ENCODE measurements at regions not wholly inside any gene's neighbourhood (a gene's known extent, or its start where the extent isn't known, plus 50 kb on each side); places are given as distances from the start of the nearest gene placed in this dataset.
A peak's percentile ranks its signal among the peaks of the same experiment; 100 is the strongest.
"Not testable (repeated sequence)": the region's sequence is repeated elsewhere in the genome, so short reads cannot be mapped to it uniquely, and the experiment has no call there.

- no peak for DNase-seq
Measured at GRCh38 chr13:38141792-38142191, 207.9 kb upstream of the UFM1 start.

- no peak for DNase-seq
Measured at GRCh38 chr13:38135592-38135991, 214.1 kb upstream of the UFM1 start.

DNA sequence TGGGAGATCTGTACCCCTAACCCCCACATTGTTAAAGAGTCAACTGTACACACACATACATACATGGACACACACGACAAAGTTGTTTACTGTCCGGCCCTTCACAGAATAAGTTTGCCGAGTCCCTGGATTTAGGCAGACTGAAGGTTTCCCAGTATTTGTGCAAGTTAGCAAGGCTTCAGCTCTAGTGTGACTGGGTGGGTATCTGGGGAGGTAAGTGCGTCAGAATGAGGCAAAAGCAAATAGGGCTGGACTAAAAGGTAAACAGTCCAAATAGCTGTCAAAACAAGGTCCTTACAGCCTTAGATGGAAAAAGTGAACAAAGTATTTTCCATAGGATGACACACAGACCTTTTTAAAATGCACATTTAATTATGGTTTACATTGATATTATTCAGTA lies 228.4 kb upstream of the UFM1 start:
- DNase-seq, result no peak

GRCh38 chr13:38103851-38104250 lies 234.3 kb upstream of the TRPC4 start:
- DNase-seq, result no peak

DNA sequence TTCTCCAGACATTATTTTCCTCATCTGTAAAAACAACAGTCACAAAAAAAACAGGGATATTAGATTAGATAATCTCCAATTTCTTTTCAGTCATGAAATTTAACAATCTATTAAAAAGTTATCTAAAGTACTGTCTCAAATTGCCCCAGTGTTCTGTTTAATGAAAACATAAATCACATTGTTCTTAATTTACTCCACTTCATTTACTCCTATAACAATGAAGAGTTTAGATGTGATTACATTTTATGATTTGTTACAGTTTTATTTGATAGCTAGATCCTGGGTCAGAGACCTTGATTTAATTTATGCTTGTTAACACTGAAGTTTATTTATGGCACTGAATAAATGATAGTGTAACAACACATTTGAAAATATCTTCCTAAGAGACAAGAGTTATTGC lies 230.2 kb upstream of the TRPC4 start:
- DNase-seq, result no peak

DNA sequence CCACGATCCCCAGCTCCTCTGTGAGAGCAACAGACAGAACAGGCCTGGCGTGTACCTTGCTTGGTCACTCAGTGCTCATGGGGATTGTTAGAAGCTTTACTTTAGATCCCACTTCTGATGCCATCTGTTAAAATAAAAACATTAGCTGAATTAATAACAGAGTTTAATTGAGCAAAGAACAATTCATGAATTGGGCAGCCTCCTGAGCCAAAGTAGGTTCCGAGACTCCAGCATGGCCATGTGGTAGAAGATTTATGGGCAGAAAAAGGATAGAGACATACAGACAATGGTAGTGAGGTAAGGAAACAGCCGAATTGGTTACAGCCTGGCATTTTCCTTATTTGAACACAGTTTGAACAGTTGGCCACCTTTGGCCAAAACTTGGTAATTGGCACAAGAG lies 223.9 kb upstream of the TRPC4 start:
- DNase-seq, result no peak

DNA sequence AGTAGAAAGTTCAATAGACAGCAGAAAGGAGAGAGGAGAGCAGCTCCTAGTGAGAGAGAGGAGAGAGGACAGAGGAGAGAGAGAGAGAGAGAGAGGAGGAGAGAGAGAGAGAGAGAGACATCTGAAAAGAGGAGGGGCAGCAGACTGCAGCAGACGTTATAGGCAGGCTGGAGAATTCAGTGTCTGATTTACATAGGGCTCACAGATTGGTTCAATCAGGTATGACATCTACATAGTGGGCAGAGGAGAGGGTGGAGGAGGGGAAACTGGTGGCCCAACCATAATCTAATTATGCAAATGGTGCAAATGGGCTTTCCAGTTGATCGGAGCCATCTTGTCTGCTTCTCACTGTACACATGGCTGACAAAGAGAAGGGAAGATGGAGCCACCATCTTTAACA lies 221.3 kb upstream of the TRPC4 start:
- peak; percentile 67 for DNase-seq

DNA sequence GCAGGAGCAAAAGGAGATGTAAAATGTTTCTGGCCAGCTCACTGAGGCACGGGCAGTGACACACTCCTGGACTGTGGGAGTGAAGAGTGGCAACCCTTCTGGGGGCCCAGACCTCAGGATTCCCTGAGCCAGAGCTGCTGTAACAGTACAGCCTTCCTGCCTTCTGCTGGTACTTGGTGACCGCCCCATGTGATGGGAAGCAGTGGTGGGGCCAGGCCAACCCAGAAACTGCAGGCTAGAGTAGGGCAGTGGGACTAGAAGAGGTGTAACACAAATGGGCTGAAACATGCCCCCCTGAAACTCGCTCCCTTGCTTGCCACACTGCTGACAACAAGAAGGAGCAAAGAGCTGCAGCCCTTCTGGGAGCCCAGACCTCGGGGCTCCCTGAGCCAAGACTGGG lies 217.1 kb upstream of the TRPC4 start:
- DNase-seq, result no peak

DNA sequence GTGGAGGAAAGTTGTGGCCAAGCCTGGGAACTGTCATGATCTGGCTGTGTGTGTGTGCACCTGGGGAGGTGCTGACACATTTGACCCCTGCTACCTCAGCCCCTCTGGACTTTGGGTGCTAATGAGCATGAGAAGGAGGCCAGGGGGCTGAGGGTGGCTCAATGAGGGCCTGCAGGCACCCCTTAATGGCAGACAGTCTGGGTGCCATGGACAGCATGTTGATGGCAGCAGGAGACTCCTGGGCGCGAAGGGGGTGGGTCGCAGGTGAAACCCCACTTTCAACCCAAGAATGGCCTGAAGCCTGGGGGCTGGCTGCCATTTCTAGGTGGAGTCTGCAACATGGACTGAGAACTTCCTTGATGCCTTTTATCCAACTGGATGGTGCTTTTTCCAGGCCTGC lies 216.4 kb upstream of the TRPC4 start:
- DNase-seq, result no peak

DNA sequence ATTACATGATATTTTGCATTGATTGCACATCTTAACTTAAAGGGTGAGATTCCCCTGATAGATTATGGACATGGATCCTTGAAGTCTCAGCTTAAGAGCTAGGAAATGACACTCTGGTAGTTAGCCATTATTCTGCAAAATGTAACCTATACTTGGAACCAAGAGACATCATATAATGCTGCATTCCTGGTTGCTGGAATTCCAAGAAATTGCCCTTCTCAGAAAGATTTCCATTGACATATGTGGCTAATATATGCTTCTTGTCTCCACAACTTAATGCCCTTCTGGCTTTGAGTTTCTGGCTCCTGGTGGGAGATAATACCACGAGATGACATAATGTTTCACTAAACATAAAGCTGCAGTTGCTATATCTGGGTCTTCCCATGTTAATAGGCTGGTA lies 204.4 kb upstream of the TRPC4 start:
- DNase-seq, result no peak

DNA sequence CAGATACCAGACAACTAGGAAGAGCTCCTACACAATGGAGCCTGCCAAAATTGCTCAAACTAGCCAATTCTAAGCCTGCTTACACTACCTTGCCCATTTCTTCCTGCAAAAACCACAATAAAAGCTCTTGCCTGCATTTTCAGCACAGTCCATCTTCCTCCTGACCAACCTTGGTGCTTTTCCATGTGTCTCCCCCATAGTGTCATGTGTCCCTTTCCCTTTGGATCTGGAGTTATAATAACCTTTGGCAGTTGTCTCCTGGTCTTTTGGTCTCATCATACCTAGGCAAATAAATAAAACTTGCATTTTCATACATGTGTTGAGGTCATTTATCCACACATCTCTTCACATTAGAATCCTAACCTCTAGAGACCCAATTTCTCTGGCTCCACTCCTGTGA lies 203.1 kb upstream of the TRPC4 start:
- no peak for DNase-seq

- DNase-seq, result not testable (repeated sequence)
Measured at GRCh38 chr13:38071340-38071739, 201.8 kb upstream of the TRPC4 start.

- no peak for DNase-seq
Measured at GRCh38 chr13:38053896-38054295, 184.3 kb upstream of the TRPC4 start.

- no peak for DNase-seq
Measured at GRCh38 chr13:38046049-38046376, 176.4 kb upstream of the TRPC4 start.

- DNase-seq, result peak; percentile 87
Measured at GRCh38 chr13:38045278-38046048, 175.9 kb upstream of the TRPC4 start.

DNA sequence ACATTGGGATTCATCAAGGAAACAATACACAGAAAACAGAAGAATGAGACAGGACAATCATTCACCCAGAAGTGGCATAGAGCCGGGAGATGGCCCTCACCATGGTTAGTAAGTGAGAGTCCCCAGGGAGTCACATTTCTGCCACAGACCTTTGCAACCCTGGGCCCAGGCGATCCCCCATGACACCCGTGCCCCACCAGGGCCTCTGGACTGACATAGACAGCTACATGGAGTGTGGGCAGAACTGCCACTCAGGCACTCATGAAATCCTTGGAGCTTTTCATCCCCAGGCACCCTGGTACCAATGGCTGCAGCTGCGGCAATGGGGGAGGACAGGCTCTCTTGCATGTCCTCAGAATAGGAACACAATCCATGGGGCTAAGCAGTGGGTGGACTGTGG lies 174.5 kb upstream of the TRPC4 start:
- DNase-seq, result no peak

DNA sequence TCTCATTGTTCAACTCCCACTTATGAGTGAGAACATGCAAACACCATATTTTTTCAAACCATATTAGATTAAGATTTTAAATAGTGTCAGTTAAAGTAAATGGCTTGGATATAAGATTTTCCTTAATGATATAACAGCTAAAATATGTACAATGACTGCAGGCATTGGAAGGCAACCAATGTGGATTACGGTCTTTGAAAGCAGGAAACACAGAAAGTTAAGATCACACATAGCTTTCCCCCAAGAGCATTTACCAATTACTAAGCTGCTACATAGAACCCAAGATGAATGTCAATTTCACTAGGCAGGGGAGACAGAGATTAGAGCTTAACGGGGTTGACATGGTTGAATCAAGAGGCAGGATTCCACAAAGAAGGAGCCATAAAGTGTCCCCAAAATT lies 173.2 kb upstream of the TRPC4 start:
- no peak for DNase-seq

GRCh38 chr13:38024431-38024830 lies 154.9 kb upstream of the TRPC4 start:
- DNase-seq, result no peak

- DNase-seq, result no peak
Measured at GRCh38 chr13:38017320-38017719, 147.7 kb upstream of the TRPC4 start.

- peak; percentile 44 for DNase-seq
Measured at GRCh38 chr13:38013676-38014075, 144.1 kb upstream of the TRPC4 start.

DNA sequence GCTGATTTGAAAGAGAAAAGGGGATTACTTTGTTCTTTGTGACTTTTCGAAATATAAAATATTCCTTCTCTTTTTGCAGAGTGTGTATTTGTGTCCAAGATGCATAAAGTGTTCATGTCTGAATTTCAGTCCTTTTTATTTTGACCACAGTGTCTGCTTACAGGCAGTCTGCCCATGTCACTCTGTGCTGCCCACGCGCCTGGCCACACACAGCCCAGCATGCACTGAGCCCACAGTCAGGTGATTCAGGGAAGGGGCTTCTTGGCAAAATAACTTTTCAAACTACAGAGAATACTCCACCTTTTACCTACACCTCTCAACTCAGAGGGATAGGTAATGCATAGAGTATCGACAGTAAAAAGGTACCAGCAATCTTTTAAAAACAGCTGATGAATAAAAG lies 142.5 kb upstream of the TRPC4 start:
- no peak for DNase-seq

GRCh38 chr13:38008636-38009035 lies 139.1 kb upstream of the TRPC4 start:
- peak; percentile 73 for DNase-seq

DNA sequence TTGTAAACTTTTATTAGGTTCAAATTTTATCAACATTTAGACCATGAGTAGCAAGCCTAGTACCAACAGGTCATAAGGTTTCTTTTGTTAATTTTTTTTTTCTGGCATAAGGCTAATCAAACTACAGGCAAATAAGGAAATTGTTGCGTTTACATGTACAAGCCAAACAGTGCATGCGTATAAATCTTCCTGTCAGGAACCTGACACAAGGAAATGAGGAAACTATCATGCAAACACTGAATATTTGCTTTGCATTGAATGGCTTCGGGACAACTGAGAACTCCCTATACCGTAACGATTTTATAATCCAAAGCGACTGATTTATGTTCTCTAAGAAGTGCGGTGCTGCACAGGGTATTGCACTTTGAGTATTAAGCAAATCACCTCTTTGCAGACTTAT lies 133.0 kb upstream of the TRPC4 start:
- no peak for DNase-seq

DNA sequence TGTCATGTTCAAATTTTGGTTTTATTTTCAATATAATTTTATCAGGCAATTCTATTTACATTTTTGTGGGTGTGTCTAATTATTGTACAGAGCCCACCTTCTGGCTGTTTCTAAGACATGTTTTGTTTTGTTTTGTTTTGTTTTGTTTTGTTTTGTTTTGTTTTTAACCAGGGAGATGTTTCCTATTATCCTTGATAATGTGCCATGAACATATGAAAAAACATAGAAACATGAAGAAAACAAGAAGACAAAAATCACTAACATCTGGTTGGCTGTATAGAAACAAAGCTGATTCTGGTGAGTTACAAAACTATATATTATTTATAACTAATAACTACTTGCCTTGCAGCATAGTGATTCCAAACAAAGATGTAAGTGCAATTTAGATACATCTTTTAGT lies 128.1 kb upstream of the TRPC4 start:
- DNase-seq, result no peak

- DNase-seq, result peak; percentile 39
Measured at GRCh38 chr13:37995092-37995491, 125.5 kb upstream of the TRPC4 start.

- DNase-seq, result no peak
Measured at GRCh38 chr13:37986811-37987210, 117.2 kb upstream of the TRPC4 start.

Data from OCI-M1 (cell line).